BJ (cell line): ENCODE measurements at regions not wholly inside any gene's neighbourhood (a gene's known extent, or its start where the extent isn't known, plus 50 kb on each side); places are given as distances from the start of the nearest gene placed in this dataset.

ENCODE experiments used
- CTCF ChIA-PET: fragments of 350-600 bp; formaldehyde crosslinking; extraction: SDS; loops from one replicate; lab custom pipeline; 2021; ENCODE audit warnings: antibody characterized with exemption, inconsistent platforms; lab: Yijun Ruan, JAX
- POLR2A ChIA-PET: fragments of 300-600 bp; sonication (Branson Sonifier 250); formaldehyde crosslinking; extraction: SDS; loops from one replicate; lab custom pipeline; 2021; ENCODE audit warnings: antibody characterized with exemption; lab: Charles Lee
- DNase-seq: peaks from one replicate; pipeline ENCODE4 v3.0.0-alpha.2; 2011; ENCODE audit warnings: low read depth
- H3K27me3 ChIP-seq: 2 replicates; pipeline ENCODE4 v1.6.0; 2011; ENCODE audit warnings: low read length; ENCODE audit not compliant: control insufficient read depth, insufficient read depth
- H3K36me3 ChIP-seq: 2 replicates; pipeline ENCODE4 v1.5.1; 2011; ENCODE audit warnings: low read length; ENCODE audit not compliant: control insufficient read depth, insufficient read depth
- H3K4me3 ChIP-seq: 2 replicates; pipeline ENCODE4 v1.5.1; 2011; ENCODE audit warnings: low read depth, mild to moderate bottlenecking, control low read depth, low read length
- TF ChIP-seq, protein P1 (sequence below): IDR thresholded peaks from 2 replicates; pipeline ENCODE4 v1.5.1; 2011; ENCODE audit warnings: low read depth, mild to moderate bottlenecking, control low read depth, inconsistent platforms, low read length, moderate library complexity; ENCODE audit not compliant: insufficient read depth

DNA sequence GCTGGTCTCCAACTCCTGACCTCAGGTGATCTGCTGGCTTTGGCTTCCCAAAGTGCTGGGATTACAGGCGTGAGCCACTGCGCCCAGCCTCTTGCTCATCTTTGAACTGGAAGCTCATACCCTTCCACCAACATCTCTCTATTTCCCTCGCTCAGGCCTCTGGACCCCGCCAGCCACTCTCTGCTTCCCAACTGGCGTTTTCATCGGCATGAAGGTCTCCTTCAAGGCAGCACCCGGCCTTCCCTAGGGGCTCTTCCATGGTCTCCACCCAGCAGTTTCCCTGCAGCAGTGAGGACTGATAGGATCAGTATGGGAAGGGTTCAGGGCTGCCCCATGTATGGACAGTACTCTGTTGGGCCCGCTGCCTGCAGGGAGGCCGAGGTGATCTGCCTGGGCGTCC is 65.8 kb upstream of the HS6ST1 start:
- no peak overlapping the region for H3K4me3 ChIP-seq
- no peak for DNase-seq
- H3K36me3 ChIP-seq, result no peaks in the 10 kb centered on the region
- CTCF ChIA-PET, result no interaction called here
- POLR2A ChIA-PET, result interaction anchor here (0.6 kb wide), 1 partner anchor 625 kb away, joined by 3 read pairs; no protein-coding TSS in a partner anchor
- no peaks in the 10 kb centered on the region for H3K27me3 ChIP-seq
- TF ChIP-seq, protein P1, sequence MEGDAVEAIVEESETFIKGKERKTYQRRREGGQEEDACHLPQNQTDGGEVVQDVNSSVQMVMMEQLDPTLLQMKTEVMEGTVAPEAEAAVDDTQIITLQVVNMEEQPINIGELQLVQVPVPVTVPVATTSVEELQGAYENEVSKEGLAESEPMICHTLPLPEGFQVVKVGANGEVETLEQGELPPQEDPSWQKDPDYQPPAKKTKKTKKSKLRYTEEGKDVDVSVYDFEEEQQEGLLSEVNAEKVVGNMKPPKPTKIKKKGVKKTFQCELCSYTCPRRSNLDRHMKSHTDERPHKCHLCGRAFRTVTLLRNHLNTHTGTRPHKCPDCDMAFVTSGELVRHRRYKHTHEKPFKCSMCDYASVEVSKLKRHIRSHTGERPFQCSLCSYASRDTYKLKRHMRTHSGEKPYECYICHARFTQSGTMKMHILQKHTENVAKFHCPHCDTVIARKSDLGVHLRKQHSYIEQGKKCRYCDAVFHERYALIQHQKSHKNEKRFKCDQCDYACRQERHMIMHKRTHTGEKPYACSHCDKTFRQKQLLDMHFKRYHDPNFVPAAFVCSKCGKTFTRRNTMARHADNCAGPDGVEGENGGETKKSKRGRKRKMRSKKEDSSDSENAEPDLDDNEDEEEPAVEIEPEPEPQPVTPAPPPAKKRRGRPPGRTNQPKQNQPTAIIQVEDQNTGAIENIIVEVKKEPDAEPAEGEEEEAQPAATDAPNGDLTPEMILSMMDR, result no peak

DNA sequence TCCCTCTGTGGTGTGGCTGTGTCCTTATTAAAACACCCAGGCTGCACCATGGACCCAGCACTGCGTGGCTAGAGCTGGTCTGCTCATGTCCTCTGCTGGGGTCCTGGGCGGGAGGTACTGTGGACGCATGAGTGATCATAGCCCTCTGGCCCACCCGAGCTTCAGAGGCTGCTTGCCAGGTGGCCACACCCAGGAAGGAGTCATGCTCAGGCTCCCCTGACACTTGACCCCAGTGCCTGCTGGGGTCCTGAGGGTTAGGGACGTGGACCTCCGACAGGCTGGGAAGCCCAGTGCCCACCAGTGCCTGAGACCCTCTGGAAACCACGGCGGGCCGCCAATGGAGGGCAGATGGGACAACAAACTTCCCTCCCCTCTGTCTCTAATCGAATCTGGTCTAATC is 66.3 kb upstream of the HS6ST1 start:
- H3K4me3 ChIP-seq, result no peak overlapping the region
- H3K27me3 ChIP-seq, result no peaks in the 10 kb centered on the region
- H3K36me3 ChIP-seq, result no peaks in the 10 kb centered on the region
- ChIA-PET CTCF (no interaction called here), POLR2A (no interaction called here)
- TF ChIP-seq, protein P1, result no peak
- no peak for DNase-seq

DNA sequence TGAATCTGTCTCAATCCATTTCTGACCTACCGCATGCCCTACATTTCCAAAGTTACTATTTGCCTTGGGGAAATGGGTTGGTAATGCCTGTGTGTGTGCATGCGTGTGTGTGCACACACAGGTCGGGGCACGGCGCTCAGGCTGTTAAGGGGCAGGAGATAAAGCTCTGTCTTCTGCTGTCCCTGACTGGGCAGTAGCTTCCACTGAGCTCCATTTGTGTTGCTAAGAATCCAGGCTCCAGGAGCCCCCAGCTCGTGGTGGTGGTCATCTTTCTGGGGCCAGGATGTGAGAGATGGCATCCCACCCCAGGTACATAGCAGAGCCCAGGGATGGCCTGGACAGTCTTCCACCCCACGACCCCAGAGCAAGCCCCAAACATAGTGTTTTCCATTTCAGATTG is 66.7 kb upstream of the HS6ST1 start:
- no peaks in the 10 kb centered on the region for H3K36me3 ChIP-seq
- no peak for DNase-seq
- ChIA-PET CTCF (no interaction called here), POLR2A (no interaction called here)
- H3K27me3 ChIP-seq, result no peaks in the 10 kb centered on the region
- TF ChIP-seq, protein P1, result no peak
- H3K4me3 ChIP-seq, result no peak overlapping the region

DNA sequence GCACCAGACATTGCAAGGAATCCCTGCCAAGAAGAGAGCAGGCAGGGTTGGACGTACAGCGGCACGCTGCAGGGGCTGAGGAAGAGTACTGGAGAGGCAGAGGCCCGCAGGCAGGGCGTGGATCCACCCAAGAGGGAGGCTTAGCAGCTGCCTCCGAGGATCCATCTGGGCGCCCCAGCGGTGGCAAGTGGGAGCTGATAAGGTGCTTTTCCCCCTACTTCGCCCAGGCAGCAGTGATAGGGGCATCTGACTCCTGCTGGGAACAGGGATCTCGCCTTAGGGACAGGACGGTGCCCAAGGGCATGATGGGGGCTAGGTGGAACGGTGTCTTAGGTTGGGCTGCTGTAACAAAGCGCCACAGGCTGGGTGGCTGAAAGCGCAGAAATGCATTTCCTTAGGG is 67.4 kb upstream of the HS6ST1 start:
- POLR2A ChIA-PET, result no interaction called here

DNA sequence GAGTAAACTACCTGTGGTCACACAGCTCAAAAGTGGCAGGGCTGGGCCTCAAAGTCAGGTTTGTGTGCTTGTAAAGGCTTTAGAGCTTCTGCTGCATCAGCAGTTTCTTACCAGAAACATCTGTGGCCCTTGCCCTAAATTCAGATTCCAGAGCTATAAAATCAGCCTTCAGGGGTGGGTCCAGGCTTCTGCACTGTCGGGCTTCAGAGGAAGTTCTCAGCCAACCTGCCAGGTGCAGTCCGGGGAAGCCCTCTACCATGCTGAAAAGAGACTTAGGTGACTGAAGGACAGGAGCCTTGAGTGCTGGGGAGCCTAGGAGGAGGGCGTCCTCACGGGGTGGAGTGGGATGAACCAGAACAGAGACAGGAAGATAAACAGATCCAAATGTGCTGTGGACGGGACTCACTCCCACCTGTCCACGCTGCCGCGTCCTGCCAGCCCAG is 69.9 kb upstream of the HS6ST1 start:
- no peak overlapping the region for H3K4me3 ChIP-seq
- ChIA-PET POLR2A (no interaction called here), CTCF (no interaction called here)
- TF ChIP-seq, protein P1, result no peak
- no peaks in the 10 kb centered on the region for H3K27me3 ChIP-seq
- DNase-seq, result no peak
- H3K36me3 ChIP-seq, result no peaks in the 10 kb centered on the region

More for the DNA sequence above, 67.4 kb upstream of the HS6ST1 start:
- no peak for DNase-seq
- TF ChIP-seq, protein P1, result no peak
- CTCF ChIA-PET, result no interaction called here
- Histone ChIP-seq H3K36me3 (no peaks in the 10 kb centered on the region), H3K4me3 (no peak overlapping the region), H3K27me3 (no peaks in the 10 kb centered on the region)
